NB4 (cell line): ENCODE measurements at regions not wholly inside any gene's neighbourhood (a gene's known extent, or its start where the extent isn't known, plus 50 kb on each side); places are given as distances from the start of the nearest gene placed in this dataset.

Experiments
- CTCF ChIP-seq: IDR thresholded peaks from one replicate; pipeline ENCODE4 v1.5.1; 2012; ENCODE audit warnings: low read depth, low read length
- POLR2A ChIP-seq: IDR thresholded peaks from 2 replicates; pipeline ENCODE4 v1.6.1; 2011; ENCODE audit warnings: mild to moderate bottlenecking; ENCODE audit not compliant: insufficient read length; ENCODE audit errors: extremely low read depth

- TF ChIP-seq CTCF (no peak), POLR2A (no peak)
These were observed 86.0 kb upstream of the SALL4 start for GRCh38 chr20:51888291-51888690.
